Fibroblast of skin of right quadriceps (primary cell): ENCODE measurements at regions not wholly inside any gene's neighbourhood (a gene's known extent, or its start where the extent isn't known, plus 50 kb on each side); places are given as distances from the start of the nearest gene placed in this dataset.

Experiments
- DNase-seq: peaks from one replicate; pipeline ENCODE4 v3.0.0-alpha.2; 2013

DNA sequence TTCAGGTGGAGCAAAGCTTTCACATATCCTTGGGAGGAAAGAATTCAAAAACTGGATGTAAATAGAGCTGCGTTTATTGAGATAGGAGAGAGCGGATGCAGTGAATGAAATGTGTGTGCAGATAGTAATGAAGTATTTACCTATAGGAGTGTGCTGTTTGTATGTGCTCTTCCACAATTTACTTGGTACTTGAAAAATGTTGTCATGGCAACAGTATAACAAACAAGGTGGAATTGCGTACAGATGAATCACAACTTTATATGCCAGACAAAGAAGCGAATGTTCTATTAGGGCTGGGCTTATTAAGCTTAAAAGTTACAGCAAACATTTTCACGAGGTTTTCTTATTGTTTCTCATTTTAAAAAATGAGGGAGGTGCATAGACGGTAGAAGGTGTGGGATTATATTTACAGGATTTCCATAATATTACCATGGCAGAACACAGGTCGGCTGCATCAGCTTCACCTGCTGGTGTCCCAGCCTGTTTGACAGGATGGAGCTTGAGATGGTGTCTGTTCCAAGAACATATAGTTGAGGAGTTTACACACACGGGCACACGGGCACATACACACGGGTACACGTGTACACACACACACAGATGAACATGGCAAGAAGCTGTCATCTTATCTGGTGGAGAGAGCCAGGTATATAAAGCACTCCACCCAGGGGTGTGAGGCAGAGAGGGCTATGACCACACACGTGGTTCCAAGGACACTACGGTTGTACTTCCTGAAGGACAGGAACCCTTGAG, 155.7 kb downstream of the RMI1 start:
- DNase-seq = peak; percentile 27

- no peak for DNase-seq
Observed at GRCh38 chr9:84137968-84138367, 157.4 kb downstream of the RMI1 start.

DNA sequence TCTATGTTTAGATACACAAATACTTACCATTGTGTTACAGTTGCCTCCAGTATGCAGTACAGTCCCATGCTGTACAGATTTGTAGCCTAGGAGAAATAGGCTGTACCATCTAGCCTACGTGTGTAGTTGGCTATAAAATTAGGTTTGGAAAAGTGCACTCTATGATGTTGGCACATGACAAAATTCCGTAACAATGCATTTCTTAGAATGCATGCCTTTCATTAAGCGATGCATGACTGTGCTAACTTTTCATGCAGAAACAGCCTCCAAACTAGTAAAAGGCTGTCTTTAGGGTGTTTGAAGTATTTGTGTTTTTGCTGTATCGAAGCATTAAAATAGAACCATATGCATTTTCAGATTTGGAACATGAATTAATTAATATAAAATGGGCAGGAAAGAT, 157.9 kb downstream of the RMI1 start:
- no peak for DNase-seq

GRCh38 chr9:84139296-84140070, 158.9 kb downstream of the RMI1 start:
- DNase-seq = peak; percentile 30

DNA sequence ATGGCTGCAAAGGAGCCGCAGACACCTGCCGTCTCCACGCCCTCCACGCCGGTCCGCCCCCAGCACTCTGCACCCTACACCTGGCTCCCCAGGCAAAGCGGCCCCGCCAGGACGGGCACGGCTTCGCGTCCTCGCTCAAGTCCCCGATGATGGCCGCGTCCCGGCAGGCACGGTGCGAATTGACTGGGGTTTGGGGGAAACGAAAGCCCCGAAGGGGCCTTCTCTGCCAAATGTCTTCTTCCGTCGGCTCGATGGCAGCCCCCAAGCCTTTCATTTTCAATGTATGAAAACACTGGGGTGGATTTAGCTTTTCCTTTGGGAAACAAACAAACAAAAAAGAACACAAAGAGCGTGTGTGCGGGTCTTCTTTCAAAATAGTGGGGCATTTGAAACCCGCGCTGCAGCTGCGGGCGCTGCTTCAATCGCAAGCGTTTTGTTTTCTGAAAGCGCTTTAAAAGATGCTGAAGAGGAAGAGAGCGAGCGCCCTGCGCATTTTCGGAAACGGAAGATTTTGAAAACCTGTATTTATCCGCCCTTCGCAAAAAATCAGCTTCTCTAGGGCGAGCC, 160.0 kb downstream of the RMI1 start:
- DNase-seq = peak; percentile 10

DNA sequence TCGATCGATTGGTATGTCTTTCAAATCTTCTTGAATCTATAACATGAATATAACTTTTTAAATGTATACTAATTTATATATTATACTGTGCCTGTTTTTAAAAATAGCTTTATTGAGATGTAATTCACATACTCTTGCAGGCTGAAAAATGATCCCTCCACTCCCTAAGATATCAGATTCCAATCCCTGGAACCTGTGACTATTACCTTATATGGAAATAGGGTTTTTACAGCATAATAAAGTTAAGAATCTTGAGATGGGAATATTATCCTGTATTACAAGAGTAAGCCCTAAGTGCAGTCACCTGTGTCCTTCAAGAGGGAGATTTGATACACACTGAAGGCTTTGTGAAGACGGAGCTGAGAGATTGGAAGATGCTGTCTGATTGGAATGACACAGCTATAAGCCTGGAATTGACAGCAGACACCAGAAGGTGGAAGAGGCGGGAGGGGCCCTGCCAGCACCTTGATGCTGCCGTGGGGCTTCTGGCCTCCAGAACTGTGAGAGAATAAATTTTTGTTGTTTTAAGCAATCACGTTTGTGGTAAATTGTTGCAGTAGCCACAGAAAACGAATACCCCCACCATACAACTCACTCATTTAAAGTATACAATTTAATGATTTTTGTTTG, 161.3 kb downstream of the RMI1 start:
- DNase-seq = no peak

- no peak for DNase-seq
Observed at GRCh38 chr9:84145031-84145430, 164.4 kb downstream of the RMI1 start.

GRCh38 chr9:84145780-84146179, 165.2 kb downstream of the RMI1 start:
- no peak for DNase-seq

- peak; percentile 53 for DNase-seq
Observed at GRCh38 chr9:84146893-84147710, 166.5 kb downstream of the RMI1 start.

DNA sequence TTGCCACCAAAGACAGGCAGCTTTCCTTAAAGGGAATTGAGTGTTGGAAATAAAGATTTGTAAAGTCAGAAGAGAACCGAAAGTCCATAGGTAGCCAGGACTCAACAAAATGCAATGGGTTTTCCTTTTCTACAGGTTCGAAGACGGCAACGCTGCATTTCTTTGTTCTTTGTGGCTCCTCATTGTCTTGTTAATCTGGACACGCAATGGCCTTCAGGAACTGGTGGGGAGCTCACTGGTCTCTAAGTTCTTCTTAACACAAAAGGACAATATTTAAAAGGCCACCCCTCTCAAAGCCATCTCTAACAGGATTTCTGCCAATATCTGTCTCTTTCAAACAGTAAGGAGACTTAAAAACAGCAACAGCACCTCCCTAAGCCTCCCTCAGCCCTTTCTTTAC, 170.6 kb downstream of the RMI1 start:
- DNase-seq = no peak

GRCh38 chr9:84151640-84152039, 171.0 kb downstream of the RMI1 start:
- DNase-seq = no peak

DNA sequence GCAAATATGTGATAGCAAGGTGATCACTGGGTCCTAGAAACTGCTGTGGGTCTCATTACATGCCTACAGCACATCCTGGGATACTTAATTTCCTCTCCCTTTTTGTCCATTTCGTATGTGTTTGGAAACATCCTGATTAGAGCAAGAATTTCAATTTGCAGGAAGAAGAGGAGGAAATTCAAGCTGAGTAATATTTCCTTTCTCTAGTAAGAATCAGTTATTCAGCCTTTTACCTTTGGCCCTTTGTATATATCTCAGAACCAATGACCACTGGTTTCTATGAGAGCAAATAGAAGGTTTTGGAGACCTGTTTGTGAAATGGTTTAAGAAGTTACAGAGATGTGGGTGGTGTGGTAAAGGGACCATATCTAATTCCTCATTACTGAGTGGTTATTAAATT, 171.6 kb downstream of the RMI1 start:
- DNase-seq = no peak

- DNase-seq = peak; percentile 26
Observed at GRCh38 chr9:84153885-84154284, 173.3 kb downstream of the RMI1 start.

GRCh38 chr9:84154320-84154719, 173.7 kb downstream of the RMI1 start:
- DNase-seq = peak; percentile 64

DNA sequence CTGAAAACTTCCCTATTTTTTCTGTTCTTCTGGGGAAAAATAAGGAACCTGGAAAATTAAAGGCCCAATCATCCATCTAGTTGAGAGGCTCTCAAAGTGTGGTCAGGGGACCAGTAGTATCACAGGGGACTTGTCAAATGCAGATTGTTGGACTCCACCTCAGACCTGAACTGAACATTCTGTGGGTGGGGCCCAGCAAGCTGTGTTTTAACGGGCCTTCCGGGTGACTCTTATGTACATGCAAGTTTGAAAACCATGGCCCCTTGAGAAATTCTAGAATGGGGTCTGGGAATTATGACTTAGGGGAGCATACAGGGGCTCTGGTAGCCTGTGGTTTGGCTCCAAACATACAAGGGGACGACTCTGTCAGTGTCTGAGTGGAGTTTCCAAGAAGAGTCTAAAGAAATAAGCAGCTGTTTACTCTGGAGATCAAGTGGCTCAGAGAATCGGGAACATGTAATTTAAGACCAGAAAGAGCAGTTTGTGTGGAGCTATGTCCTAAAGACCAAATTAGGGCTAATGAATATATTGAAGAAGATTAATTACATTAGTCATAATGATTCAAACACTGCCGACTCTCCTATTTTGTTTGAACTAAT, 177.4 kb downstream of the SLC28A3 start:
- no peak for DNase-seq

DNA sequence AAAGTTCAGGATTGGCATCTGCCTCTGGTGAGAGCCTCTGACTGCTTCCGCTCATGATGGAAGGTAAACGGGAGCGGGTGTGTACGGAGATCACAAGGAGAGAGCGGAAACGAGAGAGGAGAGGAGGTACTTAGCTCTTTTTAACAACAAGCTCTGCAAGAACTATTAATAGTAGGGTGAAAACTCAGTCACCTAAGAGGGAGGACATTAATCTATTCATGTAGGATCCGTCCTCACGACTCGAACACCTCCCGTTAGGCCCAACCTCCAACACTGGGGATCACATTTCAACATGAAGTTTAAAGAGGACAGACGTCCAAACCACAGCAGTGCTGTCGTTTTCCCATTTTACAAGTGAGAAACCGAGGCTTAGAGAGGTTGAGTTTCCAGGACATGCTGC, 173.7 kb downstream of the SLC28A3 start:
- no peak for DNase-seq

GRCh38 chr9:84169240-84169639, 171.3 kb downstream of the SLC28A3 start:
- DNase-seq = peak; percentile 37

DNA sequence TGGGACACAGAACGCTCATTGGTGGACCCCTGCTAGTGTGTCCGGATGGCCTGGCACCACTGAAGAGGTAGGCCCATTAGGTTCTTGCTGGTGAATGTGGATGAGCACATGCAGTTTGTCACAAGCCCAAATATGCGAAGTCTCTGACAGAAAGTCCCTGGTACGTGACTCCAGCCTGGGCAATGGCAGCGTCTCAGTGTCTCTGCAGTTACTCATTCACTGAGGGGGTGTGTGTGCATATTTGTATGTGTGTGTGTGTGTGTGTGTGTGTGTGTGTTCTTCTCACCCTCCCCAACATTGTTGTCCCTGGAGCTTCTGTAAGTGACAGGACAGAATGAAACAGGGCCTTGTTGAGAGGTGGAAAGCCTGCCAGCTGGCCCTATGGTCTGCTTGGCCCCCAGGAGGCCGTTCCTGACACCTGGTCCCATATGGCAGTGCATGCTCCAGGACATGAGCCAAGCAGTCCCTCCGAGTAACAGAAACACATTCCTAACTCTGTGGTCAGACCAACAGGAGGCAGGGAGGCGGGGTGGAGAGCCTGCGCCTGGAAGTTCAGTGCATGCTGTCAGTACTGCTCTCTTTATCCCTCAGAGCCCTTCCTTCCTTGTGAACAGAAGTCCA, 169.9 kb downstream of the SLC28A3 start:
- peak; percentile 97 for DNase-seq

GRCh38 chr9:84173961-84174360, 166.6 kb downstream of the SLC28A3 start:
- DNase-seq = no peak

DNA sequence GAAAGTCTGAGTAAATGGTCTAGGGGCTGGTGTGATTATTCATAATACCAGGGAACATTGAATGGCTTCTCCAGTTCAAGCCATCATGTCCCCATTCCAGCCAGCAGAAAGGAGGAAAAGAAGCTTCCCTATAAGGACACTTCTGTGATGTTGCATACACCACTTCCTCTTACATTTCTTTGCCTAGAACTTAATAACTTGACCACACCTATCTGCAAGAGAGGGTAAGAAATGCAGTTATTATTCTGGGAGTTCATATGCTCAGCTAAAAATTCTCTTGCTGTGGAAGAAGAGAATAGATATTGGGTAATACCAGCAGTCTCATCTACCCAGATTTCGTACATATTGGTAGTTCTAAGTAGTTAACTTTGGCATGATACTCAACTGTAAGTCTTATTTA, 166.1 kb downstream of the SLC28A3 start:
- DNase-seq = no peak

DNA sequence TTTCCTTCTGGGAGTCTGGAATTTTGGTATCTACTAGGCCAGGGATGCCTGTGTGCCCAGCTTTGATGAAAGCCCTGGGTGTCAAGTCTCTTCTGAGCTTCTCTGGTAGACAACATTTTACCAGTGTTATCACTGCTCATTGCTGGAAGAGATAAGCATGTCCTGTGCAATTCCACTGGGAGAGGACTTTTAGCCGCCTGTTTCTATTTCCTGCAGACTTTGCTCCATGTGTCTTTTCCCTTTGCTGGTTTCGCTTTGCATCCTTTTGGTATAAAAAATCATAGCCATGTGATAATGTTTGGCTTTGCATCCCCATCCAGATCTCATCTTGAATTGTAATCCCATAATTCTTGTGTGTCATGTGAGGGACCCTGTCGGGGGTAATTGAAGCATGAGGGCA, 163.2 kb downstream of the SLC28A3 start:
- no peak for DNase-seq

- no peak for DNase-seq
Observed at GRCh38 chr9:84179531-84179930, 161.0 kb downstream of the SLC28A3 start.
